A172 (cell line): ENCODE measurements at regions not wholly inside any gene's neighbourhood (a gene's known extent, or its start where the extent isn't known, plus 50 kb on each side); places are given as distances from the start of the nearest gene placed in this dataset.
"Not testable (repeated sequence)": the region's sequence is repeated elsewhere in the genome, so short reads cannot be mapped to it uniquely, and the experiment has no call there.

Experiments used
- DNase-seq: peaks from one replicate; pipeline ENCODE4 v3.0.0-alpha.2; 2015; ENCODE audit warnings: low spot score

DNA sequence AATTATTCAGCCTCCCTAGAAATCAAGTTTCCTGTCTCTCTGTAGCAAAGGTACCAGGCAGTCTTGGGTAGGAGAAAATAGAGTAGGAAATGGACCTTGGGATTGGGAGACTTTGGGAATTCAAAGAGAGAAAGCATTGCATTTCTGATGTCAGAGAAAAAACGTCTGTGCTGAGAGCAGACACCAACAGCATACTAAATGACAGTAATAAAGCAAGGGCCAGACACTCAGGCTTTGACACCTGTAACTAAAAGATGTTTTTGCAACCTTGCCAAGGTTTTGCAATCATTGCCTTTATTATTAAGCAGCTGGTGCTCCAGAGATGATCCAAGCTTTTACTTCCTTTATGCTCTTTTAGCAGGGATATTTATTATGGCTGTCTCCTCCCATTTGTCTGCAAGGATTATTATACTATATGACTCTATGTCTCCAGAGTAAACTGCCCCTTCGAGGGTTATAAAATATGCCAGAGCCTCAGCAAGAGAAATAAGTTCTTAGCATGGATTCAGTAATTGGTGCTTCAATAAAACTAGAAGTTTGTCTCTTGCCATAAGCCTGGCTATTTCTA, 85.2 kb upstream of the GRAMD1B start:
- no peak for DNase-seq

GRCh38 chr11:123344188-123344587, 85.9 kb upstream of the GRAMD1B start:
- DNase-seq: not testable (repeated sequence)

- no peak for DNase-seq
Measured at GRCh38 chr11:123338997-123339752, 90.9 kb upstream of the GRAMD1B start.

GRCh38 chr11:123338266-123338800, 91.7 kb upstream of the GRAMD1B start:
- no peak for DNase-seq

DNA sequence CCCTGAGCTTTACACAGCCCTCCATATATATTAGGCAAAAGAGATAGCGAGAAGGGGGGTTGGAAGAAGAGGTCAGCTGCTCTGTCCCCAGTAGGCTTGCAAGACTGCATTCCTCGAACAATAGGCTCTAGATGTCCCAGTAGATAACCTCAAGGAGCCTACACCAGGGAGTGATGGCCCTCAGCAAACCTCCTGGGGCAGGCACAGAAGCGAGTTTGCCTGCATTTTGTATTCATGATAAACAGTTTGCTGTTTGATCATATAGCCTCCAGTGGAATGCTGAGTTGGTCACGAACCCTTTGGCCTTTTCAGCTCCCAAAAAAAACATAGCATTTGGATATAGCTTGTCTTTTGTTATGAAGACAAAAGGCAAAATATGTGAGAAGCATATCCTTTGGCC, 95.1 kb upstream of the GRAMD1B start:
- no peak for DNase-seq

DNA sequence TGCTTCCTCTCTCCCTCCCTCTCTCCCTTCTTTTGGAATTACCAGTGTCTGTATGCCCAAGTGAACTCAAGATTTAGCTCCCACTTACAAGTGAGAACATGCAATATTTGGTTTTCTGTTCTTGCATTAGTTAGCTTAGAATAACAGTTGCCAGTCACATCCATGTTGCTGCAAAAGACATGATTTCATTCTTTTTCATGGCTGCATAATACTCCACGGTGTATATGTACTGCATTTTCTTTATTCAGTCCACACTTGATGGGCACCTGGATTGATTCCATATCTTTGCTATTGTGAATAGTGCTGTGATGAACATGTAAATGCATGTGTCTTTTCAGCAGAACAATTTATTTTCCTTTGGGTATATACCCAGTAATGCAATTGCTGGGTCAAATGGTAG, 97.5 kb upstream of the GRAMD1B start:
- DNase-seq: not testable (repeated sequence)

DNA sequence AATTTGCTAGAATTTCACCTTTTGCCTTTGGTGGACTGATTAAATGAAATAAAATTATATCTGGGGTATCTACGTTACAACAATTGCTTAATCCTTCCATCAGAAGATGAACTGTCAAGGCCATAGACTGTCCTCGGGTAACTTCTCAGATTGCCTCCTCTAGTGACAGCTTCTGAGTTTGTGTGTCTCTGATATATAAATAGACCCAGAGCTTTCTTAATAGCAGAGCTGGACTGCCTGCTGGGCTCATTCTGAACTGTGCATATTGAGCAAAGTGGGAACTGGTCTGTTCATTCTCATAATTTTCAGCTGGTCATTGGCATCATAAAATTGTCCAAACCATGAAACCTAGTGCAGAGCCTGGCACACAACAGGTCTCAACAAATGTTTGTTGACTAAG, 99.1 kb upstream of the GRAMD1B start:
- DNase-seq: no peak

DNA sequence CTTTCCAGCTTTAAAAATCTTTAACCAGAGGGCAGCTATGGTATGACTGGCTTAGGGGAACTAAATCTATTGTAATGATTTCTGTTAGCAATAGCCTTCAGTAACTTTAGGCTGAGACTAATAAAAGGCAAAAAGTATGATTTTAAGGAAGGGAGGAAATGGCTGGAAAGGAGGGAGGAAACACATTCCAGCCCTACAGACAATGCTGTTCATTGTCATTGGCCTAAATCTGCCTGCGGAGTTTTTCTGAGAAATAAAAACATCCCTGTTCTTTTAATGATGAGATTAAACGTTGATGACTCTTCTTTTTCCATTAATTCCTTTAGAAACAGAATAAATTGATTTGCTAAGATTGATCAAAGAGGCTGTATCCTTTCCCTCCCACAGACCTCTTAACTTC, 99.6 kb upstream of the GRAMD1B start:
- no peak for DNase-seq

DNA sequence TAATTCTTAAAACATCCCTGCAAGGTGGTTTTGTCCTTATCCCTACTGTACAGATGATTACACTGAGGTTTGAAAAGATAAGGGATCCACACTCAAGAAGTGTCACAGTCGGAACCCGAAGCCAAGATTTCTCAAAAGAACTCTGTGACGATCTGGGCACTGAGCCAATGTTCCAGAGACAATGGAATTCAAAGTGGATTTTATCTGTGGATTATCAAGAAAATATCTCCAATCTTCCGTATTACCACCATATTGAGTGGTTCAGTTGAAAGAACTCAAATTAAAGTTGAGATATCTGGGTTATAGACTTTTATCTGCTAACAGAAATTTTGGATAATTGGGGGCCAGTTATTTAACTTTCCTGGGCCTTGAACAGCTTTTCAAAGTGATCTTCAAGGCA, 100.0 kb upstream of the GRAMD1B start:
- DNase-seq: no peak

DNA sequence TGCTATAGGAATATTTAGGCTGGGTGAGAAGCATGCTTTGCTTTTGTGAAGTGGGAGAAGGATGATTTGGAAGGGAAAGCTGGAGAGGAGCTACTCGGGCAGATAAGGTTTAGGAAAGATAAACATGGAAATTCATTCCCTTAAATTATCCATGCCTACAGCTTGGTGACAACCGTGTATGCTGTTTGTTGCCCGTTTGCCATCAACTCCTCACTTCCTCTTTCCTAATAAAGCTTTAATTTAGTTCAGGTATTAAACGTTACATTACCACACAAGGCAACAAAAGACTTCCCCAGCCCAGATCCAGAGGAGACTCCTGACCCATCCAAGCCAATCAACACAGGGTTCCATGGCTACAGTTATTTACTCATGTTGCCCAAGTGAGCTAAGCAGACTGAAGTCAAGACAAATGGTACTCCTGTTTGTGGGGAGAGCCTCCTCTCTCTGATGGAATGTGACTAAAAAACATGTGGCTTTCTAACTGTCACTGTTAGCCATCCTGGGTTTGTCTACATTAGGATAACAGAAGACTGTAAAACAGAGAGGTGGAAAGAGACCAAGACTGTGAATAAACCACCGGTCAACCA, 101.7 kb upstream of the GRAMD1B start:
- no peak for DNase-seq

DNA sequence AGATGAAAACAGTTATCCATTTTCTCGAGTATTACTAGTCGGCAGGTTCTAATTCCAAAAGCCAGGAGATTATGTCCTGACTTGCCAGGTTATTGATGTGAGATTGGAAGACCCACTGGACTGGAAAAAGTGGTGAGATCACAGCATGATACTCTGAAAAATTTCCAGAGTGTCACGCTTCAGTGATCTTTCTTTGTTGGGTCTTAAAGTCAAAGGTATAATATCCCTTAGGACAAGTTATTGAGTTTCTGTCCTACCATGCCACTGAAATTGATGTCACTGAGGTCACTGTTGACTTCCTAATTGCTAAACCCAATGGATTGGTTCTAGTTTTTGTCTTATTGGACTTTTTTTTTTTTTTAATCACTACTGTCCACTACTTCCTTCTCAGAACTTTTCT, 104.5 kb upstream of the GRAMD1B start:
- no peak for DNase-seq

DNA sequence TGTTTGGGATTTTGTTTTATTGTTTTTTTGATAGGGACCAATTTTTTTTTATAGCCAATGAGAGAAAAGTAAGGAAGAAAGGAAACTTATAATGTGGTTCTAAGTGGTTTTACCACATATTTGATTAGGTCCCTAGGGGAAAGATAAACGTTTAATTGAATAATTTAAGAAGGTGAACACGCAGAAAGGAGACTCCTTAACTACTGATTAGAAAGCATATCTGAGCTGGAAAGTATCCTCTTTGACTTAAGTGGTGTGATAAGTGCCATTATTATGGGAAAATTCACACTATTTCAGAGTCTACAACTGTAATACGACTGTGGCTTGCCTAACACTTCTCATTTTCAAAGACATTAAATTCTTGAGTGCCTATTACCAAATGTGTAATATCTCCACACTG, 106.5 kb upstream of the GRAMD1B start:
- DNase-seq: no peak

- DNase-seq: no peak
Measured at GRCh38 chr11:123321636-123322035, 108.4 kb upstream of the GRAMD1B start.

GRCh38 chr11:123318623-123319022, 111.4 kb upstream of the GRAMD1B start:
- DNase-seq: no peak

GRCh38 chr11:123318132-123318531, 111.9 kb upstream of the GRAMD1B start:
- not testable (repeated sequence) for DNase-seq

DNA sequence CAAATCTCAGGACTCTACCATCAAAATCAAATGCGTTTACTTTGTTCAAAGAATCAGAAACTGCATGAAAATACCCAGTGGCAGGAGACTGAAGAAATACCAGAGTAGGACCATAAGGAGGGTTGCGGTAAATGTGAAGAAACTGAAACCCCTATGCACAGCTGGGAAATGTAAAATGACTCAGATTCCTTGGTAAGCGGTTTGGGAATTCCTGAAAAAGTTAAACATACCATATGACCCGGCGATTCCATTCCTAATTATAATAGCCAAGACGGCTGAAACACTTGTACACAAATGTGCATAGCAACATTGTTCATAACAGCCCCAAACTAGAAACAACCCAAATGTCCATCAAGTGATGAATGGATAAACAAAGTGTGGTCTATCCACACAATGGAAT, 114.1 kb upstream of the GRAMD1B start:
- DNase-seq: no peak

DNA sequence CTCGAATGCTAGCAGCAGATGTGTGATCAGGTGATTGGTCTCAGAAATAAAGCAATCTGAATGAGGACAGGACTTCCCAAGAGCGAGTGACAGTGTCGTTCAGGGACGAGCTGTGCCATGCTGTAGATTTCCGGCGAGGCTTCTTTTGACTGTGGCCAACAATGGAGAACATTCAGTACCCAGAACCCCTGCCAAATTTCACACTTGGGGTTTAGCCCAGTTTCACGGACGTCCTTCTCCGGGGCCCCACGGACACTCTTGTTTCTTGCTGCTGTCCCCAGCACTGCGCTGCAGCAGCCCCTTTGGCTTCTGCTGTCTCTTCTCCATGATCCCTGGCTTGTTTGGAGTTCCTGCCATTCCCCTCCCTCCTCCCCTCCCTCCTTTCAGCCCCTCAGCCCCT, 115.1 kb upstream of the GRAMD1B start:
- DNase-seq: no peak

- DNase-seq: no peak
Measured at GRCh38 chr11:123313262-123313661, 116.8 kb upstream of the GRAMD1B start.

- no peak for DNase-seq
Measured at GRCh38 chr11:123308077-123308476, 113.0 kb upstream of the CLMP start.

- no peak for DNase-seq
Measured at GRCh38 chr11:123307276-123307675, 112.2 kb upstream of the CLMP start.

DNA sequence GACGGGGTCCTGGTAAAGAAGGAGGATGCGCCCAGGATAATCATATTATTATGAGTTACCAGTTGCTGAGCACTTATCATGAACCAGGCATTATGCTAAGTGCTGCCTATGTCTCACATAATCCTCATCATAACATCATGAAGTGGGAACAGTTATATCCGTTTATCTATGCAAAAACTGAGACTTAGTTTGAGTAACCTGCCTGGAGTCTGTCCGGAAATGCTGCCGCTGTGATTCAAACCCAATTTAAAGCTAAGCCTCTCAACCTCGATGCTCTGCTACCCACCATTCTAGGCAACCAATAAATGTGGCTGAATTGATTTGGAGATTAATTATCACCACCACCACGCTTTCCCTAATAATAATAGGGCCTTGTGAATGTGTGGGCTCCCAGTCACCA, 111.5 kb upstream of the CLMP start:
- no peak for DNase-seq

DNA sequence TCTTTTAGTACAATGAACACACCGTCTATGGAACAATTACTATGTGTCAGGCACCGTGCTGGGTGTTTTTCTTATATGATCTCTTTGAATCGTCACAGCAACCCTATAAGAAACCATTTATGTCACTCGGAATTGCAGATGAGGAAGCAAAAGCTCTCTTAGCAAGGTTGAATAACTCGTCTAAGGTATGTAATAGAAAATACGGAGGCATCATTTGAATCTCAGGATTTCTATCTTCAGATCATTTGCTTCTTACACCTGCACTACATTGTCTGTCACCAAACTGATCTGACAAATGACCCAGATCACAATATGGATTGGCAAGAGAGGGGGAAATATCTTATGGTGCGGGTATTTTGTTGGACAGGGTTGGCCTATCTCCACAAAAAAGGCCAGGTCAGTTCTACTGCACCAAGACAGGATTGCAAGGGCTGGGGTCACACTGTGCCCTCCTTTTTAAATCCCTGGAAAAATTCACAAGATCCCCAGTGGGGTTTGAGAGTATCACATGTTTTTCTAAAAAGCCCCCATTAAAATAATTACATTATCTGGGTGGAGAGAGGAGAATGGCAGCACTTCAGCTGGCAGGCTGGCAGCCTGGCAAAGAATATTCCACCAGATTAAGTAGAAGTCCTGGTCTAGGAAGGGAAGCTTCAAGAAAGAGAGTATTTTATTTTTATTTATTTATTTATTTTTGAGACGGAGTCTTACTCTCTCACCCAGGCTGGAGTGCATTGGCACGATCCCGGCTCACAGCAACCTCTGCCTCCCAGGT, 110.7 kb upstream of the CLMP start:
- no peak for DNase-seq
